Upper lobe of right lung (tissue), 1 donor: ENCODE measurements at regions not wholly inside any gene's neighbourhood (a gene's known extent, or its start where the extent isn't known, plus 50 kb on each side); places are given as distances from the start of the nearest gene placed in this dataset.

ENCODE experiments used
- ATAC-seq: fragments of 200-7000 bp; cut with Tn5 transposase; one replicate; pipeline ENCODE4 v1.9.1; 2020; ENCODE audit warnings: mild to moderate bottlenecking, moderate library complexity
- DNase-seq: peaks from one replicate; pipeline ENCODE4 v3.0.0-alpha.2; 2020
- H3K27ac ChIP-seq: fragments of 200-600 bp; one replicate; pipeline ENCODE4 v1.8.0; 2022
- H3K27me3 ChIP-seq: fragments of 200-600 bp; one replicate; pipeline ENCODE4 v1.8.0; 2022; ENCODE audit warnings: mild to moderate bottlenecking
- H3K36me3 ChIP-seq: fragments of 200-600 bp; one replicate; pipeline ENCODE4 v1.8.0; 2022
- H3K4me1 ChIP-seq: fragments of 200-600 bp; one replicate; pipeline ENCODE4 v1.8.0; 2022
- H3K4me3 ChIP-seq: fragments of 200-600 bp; one replicate; pipeline ENCODE4 v1.8.0; 2022; ENCODE audit warnings: mild to moderate bottlenecking
- H3K9me3 ChIP-seq: fragments of 200-600 bp; one replicate; pipeline ENCODE4 v1.8.0; 2022
- CTCF ChIP-seq: fragments of 200-600 bp; IDR thresholded peaks from one replicate; pipeline ENCODE4 v1.8.0; 2022; ENCODE audit warnings: antibody characterized with exemption
- intact Hi-C: fragments of 100-400 bp; cut with DNase I; formaldehyde crosslinking; loops from one replicate; pipeline ENCODE4 v1.11.0; 2022
- donor health status: DM: no; HTN: yes; CAD: no; lungs with severe emphysema.

- no peaks in the 10 kb centered on the region for H3K36me3 ChIP-seq
- intact Hi-C loops: no loop called here
- ATAC-seq (no peak), DNase-seq (no peak)
- no peak for TF ChIP-seq CTCF
- H3K27ac ChIP-seq: no peak overlapping the region
- H3K4me3 ChIP-seq: no peak overlapping the region
- no peaks in the 10 kb centered on the region for H3K9me3 ChIP-seq
- H3K27me3 ChIP-seq: no peaks in the 10 kb centered on the region
- H3K4me1 ChIP-seq: no peaks in the 10 kb centered on the region
Observed at GRCh38 chr4:126960760-126961159, 672.0 kb upstream of the INTU start.

GRCh38 chr4:126961661-126962060 lies 671.1 kb upstream of the INTU start:
- no peaks in the 10 kb centered on the region for H3K4me1 ChIP-seq
- TF ChIP-seq CTCF: no peak
- intact Hi-C loops: no loop called here

GRCh38 chr4:126965877-126966276 lies 666.9 kb upstream of the INTU start:
- intact Hi-C loops: no loop called here
- no peaks in the 10 kb centered on the region for H3K9me3 ChIP-seq
- no peak overlapping the region for H3K27ac ChIP-seq
- no peaks in the 10 kb centered on the region for H3K36me3 ChIP-seq
- ATAC-seq (no peak), DNase-seq (no peak)
- no peak for TF ChIP-seq CTCF
- no peaks in the 10 kb centered on the region for H3K4me1 ChIP-seq
- H3K27me3 ChIP-seq: no peaks in the 10 kb centered on the region
- H3K4me3 ChIP-seq: no peak overlapping the region

More at GRCh38 chr4:126961661-126962060, 671.1 kb upstream of the INTU start:
- Histone ChIP-seq H3K36me3 (no peaks in the 10 kb centered on the region), H3K27me3 (no peaks in the 10 kb centered on the region), H3K9me3 (no peaks in the 10 kb centered on the region), H3K27ac (no peak overlapping the region), H3K4me3 (no peak overlapping the region)
- DNase-seq: no peak
- no peak for ATAC-seq

- intact Hi-C loops: no loop called here
- no peaks in the 10 kb centered on the region for H3K27me3 ChIP-seq
- no peaks in the 10 kb centered on the region for H3K4me1 ChIP-seq
- H3K36me3 ChIP-seq: no peaks in the 10 kb centered on the region
- no peak overlapping the region for H3K4me3 ChIP-seq
- ATAC-seq (no peak), DNase-seq (no peak)
- TF ChIP-seq CTCF: no peak
- no peaks in the 10 kb centered on the region for H3K9me3 ChIP-seq
- no peak overlapping the region for H3K27ac ChIP-seq
Observed at GRCh38 chr4:126969360-126970235, 663.2 kb upstream of the INTU start.

- no peaks in the 10 kb centered on the region for H3K36me3 ChIP-seq
- intact Hi-C loops: no loop called here
- no peak for ATAC-seq
Observed at GRCh38 chr4:126973201-126973600, 659.6 kb upstream of the INTU start.

More at GRCh38 chr4:126973201-126973600, 659.6 kb upstream of the INTU start:
- Histone ChIP-seq H3K27me3 (no peaks in the 10 kb centered on the region), H3K4me3 (no peak overlapping the region), H3K27ac (no peak overlapping the region), H3K9me3 (no peaks in the 10 kb centered on the region), H3K4me1 (no peaks in the 10 kb centered on the region)
- TF ChIP-seq CTCF: no peak
- no peak for DNase-seq
